GM12872 (cell line): ENCODE measurements at regions not wholly inside any gene's neighbourhood (a gene's known extent, or its start where the extent isn't known, plus 50 kb on each side); places are given as distances from the start of the nearest gene placed in this dataset.

Source experiments
- TF ChIP-seq, protein P1 (sequence below): IDR thresholded peaks from 3 replicates; pipeline ENCODE4 v1.5.1; 2011; ENCODE audit warnings: low read depth, mild to moderate bottlenecking, low read length, moderate library complexity; ENCODE audit not compliant: insufficient read depth

- TF ChIP-seq, protein P1, sequence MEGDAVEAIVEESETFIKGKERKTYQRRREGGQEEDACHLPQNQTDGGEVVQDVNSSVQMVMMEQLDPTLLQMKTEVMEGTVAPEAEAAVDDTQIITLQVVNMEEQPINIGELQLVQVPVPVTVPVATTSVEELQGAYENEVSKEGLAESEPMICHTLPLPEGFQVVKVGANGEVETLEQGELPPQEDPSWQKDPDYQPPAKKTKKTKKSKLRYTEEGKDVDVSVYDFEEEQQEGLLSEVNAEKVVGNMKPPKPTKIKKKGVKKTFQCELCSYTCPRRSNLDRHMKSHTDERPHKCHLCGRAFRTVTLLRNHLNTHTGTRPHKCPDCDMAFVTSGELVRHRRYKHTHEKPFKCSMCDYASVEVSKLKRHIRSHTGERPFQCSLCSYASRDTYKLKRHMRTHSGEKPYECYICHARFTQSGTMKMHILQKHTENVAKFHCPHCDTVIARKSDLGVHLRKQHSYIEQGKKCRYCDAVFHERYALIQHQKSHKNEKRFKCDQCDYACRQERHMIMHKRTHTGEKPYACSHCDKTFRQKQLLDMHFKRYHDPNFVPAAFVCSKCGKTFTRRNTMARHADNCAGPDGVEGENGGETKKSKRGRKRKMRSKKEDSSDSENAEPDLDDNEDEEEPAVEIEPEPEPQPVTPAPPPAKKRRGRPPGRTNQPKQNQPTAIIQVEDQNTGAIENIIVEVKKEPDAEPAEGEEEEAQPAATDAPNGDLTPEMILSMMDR: no peak
Observed at GRCh38 chr3:184440151-184440550, 60.3 kb downstream of the CHRD start.

GRCh38 chr3:184441202-184441900 is 61.5 kb downstream of the CHRD start:
- TF ChIP-seq, protein P1: no peak

GRCh38 chr3:184443364-184443763 is 63.5 kb downstream of the CHRD start:
- TF ChIP-seq, protein P1: no peak

DNA sequence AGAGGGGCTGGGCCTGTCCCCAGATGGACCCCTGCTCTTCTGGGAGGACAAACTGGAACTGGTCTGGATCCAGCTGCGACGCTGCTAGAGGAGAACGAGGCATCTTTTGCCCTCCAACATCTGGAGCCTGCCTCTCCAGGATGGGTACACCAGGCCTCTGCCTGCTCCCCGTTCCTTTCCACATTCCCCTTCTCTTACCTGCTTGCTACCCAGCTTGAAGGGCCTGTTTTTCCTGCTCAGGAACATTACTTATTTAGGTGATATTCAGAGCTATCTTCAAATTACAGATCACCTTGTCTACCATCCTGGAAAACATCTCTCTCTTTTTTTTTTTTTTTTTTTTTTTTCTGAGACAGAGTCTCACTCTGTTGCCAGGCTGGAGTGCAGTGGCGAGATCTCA is 64.0 kb downstream of the CHRD start:
- TF ChIP-seq, protein P1: no peak

DNA sequence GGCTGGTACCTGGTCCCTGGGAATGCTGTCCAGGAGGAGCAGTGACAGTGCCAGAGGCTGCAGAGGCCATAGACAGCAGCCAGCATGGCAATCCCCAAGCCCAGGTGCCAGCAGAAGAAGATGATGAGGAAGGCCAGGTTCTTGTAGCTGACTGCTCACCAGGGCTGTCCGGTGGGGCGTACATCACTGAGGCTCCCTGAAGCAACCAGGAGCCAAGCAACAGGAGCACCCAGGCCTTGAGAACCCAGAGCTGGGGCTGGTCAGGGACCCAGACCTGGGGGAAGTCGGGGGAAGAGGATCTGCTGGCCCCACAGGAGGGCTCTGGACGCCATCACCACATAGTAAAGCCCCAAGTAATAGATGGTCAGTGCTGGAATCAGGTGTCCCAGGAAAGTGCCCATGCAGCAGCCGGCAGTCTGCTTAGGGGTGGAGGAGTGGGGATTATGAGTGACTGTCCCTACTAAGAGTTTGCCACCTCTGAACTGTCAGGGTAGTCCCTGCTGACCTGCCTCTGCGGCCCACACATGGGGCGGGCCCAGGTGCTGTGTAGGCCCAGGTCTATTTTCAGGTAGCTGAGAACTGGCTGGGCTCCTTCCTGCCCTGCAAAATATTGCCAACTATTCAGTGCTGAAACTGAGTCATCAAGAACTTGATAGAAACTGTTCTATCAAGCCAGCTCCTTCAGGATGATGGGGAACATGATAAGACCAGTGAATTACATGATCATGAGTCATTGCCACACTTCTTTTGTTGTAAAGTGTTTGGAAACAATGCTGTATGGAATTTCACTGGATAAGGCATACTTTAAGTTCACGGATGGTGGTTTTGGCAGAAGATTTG is 68.7 kb downstream of the CHRD start:
- TF ChIP-seq, protein P1: no peak

- TF ChIP-seq, protein P1: no peak
Observed at GRCh38 chr3:184449161-184449515, 69.3 kb downstream of the CHRD start.

DNA sequence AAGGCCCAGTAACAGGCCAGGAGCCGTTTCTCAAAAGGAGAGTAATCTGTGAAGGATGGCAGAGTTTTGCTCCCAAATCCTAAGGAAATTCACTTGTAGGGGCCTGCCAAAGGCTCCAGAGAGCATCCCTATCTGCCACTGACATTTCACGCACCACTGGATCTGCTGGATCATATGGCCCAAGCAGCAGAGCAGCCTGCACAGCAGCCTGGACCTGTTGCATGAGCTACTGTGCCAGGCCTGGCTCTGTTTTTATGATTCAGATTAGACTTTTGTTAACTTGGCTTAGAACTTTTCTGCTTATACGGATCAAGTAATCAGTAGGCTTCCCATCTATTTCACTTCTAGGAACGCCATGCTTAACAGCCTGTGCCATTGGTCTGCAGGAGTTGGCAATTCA is 70.7 kb downstream of the CHRD start:
- TF ChIP-seq, protein P1: no peak
